ENCODE measurements at regions not wholly inside any gene's neighbourhood (a gene's known extent, or its start where the extent isn't known, plus 50 kb on each side); places are given as distances from the start of the nearest gene placed in this dataset.

DNA sequence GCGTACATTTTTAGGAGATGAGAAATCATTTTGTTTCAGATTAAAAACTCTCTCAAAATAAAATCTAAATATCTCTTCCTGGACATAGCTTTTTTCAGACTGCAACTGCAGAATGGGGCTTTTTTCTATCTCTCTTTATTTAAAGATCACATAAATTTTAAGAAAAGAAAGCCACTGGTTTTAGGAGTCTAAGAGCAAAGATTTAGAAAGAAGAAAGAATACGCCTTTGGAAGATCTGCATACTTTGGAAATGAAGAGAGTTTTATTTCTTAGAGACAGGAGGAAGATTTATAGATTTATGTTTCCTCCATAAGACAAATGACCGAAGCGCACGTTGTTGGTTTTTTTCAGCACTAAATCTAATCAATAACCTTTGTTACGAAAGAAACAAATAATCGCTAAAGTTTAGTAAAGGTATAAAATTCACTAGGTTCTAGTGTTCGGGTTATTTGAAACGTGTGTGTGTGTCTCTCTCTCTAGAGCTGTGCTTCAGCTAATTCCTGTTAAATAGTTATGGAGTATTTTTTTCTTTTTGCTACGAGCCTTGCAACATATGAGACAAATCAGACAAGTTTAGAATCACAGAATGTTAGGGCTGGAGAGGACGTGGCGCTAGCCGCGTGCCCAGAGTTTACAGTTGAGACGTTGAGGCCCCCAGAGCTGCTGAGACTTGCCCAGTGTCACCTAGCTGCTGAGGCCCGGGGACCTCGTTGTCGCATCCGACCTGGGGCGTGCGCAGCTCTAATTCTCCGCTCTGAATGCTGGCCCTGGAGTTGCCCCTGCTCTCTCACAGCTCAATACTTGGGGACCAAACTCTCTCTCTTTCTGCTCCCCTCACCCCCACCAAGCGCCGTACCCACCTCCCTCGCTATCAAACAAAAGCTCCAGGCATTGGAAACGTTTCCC is 69.9 kb downstream of the CTAGE1 start:
- TF ChIP-seq ESRRG (CRISPR knock-in tag; IDR thresholded peaks at IDR 0.05) = no peak
- no peak for ATAC-seq

DNA sequence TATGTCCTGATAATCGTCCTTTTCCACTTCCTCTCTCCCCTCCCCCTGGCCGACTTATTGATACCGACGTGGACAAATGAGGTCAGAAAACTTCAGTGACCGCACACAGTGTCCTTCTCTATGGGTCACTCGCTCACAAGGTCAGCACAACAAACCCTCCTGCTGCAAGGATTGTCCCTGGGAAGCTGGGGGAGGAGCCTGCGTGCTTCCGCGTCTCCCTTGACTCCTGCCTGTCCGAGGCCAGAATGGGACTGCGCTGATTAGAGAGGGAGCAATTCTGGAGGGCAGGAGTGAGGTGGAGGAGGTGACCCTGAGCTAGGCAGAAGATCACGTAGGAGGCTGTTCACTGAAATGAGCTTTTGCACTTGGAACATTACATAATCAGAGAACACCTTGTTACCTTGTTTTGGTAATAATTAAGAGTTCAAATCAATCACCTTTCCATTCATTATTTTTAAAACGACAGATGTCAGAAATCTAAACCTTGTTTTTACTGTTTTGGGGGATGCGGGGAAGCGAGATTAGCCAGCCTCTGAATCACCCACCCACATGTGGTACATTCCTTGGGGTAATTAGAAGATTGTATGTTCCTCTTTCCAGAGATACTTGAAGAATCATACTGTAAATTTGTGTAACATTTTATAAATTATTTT is 70.6 kb downstream of the CTAGE1 start:
- ATAC-seq = no peak
- TF ChIP-seq OSR1 (CRISPR knock-in tag; IDR thresholded peaks at IDR 0.05) = no peak
- no peak for TF ChIP-seq ZC3H10 (CRISPR knock-in tag; IDR thresholded peaks at IDR 0.05)
- no peak for TF ChIP-seq BACH2 (CRISPR knock-in tag; IDR thresholded peaks at IDR 0.05; ENCODE audit: borderline replicate concordance)
- no peak for TF ChIP-seq SNAI2 (CRISPR knock-in tag; IDR thresholded peaks at IDR 0.05)
- no peak for TF ChIP-seq ISL1 (CRISPR knock-in tag; IDR thresholded peaks at IDR 0.05)
- no peak for TF ChIP-seq ESRRG (CRISPR knock-in tag; IDR thresholded peaks at IDR 0.05)
- TF ChIP-seq, protein P1, sequence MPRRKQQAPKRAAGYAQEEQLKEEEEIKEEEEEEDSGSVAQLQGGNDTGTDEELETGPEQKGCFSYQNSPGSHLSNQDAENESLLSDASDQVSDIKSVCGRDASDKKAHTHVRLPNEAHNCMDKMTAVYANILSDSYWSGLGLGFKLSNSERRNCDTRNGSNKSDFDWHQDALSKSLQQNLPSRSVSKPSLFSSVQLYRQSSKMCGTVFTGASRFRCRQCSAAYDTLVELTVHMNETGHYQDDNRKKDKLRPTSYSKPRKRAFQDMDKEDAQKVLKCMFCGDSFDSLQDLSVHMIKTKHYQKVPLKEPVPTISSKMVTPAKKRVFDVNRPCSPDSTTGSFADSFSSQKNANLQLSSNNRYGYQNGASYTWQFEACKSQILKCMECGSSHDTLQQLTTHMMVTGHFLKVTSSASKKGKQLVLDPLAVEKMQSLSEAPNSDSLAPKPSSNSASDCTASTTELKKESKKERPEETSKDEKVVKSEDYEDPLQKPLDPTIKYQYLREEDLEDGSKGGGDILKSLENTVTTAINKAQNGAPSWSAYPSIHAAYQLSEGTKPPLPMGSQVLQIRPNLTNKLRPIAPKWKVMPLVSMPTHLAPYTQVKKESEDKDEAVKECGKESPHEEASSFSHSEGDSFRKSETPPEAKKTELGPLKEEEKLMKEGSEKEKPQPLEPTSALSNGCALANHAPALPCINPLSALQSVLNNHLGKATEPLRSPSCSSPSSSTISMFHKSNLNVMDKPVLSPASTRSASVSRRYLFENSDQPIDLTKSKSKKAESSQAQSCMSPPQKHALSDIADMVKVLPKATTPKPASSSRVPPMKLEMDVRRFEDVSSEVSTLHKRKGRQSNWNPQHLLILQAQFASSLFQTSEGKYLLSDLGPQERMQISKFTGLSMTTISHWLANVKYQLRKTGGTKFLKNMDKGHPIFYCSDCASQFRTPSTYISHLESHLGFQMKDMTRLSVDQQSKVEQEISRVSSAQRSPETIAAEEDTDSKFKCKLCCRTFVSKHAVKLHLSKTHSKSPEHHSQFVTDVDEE (CRISPR knock-in tag; IDR thresholded peaks at IDR 0.05) = no peak
- TF ChIP-seq, protein P2, sequence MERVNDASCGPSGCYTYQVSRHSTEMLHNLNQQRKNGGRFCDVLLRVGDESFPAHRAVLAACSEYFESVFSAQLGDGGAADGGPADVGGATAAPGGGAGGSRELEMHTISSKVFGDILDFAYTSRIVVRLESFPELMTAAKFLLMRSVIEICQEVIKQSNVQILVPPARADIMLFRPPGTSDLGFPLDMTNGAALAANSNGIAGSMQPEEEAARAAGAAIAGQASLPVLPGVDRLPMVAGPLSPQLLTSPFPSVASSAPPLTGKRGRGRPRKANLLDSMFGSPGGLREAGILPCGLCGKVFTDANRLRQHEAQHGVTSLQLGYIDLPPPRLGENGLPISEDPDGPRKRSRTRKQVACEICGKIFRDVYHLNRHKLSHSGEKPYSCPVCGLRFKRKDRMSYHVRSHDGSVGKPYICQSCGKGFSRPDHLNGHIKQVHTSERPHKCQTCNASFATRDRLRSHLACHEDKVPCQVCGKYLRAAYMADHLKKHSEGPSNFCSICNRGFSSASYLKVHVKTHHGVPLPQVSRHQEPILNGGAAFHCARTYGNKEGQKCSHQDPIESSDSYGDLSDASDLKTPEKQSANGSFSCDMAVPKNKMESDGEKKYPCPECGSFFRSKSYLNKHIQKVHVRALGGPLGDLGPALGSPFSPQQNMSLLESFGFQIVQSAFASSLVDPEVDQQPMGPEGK (CRISPR knock-in tag; IDR thresholded peaks at IDR 0.05; ENCODE audit: borderline replicate concordance) = no peak
- no peak for TF ChIP-seq ZNF565 (CRISPR knock-in tag; conservative IDR thresholded peaks at IDR 0.05; ENCODE audit: low read depth)
- no peak for TF ChIP-seq ZNF70 (CRISPR knock-in tag; IDR thresholded peaks at IDR 0.05)
- no peak for TF ChIP-seq PPARA (CRISPR knock-in tag; IDR thresholded peaks at IDR 0.05; ENCODE audit: borderline replicate concordance)
- no peak for TF ChIP-seq CSDC2 (CRISPR knock-in tag; IDR thresholded peaks at IDR 0.05)
- TF ChIP-seq, protein P3, sequence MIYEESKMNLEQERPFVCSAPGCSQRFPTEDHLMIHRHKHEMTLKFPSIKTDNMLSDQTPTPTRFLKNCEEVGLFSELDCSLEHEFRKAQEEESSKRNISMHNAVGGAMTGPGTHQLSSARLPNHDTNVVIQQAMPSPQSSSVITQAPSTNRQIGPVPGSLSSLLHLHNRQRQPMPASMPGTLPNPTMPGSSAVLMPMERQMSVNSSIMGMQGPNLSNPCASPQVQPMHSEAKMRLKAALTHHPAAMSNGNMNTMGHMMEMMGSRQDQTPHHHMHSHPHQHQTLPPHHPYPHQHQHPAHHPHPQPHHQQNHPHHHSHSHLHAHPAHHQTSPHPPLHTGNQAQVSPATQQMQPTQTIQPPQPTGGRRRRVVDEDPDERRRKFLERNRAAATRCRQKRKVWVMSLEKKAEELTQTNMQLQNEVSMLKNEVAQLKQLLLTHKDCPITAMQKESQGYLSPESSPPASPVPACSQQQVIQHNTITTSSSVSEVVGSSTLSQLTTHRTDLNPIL (CRISPR knock-in tag; IDR thresholded peaks at IDR 0.05; ENCODE audit: low read depth) = no peak
- no peak for TF ChIP-seq ZFP30 (CRISPR knock-in tag; IDR thresholded peaks at IDR 0.05)
- no peak for TF ChIP-seq TCF4 (CRISPR knock-in tag; IDR thresholded peaks at IDR 0.05; ENCODE audit: borderline replicate concordance)
- no peak for TF ChIP-seq ARNTL (CRISPR knock-in tag; IDR thresholded peaks at IDR 0.05; ENCODE audit: borderline replicate concordance, low read depth)
- TF ChIP-seq ZFP3 (CRISPR knock-in tag; IDR thresholded peaks at IDR 0.05) = no peak
- TF ChIP-seq GLIS3 (CRISPR knock-in tag; IDR thresholded peaks at IDR 0.05) = no peak
- no peak for TF ChIP-seq ZNF8 (CRISPR knock-in tag; IDR thresholded peaks at IDR 0.05)

DNA sequence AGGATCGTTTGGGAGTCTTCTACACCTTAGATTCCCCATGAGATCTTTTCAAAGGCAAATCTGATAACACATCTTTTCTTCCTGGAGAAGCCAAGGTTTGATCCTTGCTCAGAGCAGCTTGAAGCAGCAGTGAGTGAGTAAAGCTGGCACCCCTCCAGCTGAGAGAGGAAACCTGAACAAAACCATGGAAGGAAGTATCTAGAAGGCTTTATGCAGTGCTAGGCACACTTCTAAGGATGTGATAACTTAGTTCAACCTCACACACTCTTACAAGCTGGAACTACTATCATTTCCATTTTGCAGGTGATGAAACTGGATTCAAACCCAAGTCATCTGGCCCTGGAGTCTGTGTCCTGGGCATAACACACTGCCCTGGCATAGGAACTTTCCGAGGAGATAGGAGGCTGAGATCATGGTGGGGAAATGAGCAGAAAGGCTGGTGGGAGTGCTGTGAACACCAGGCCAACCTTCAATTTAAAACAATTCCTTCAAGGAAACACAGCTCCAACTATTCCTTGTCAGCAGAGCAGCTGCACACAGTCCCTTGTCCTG is 71.2 kb downstream of the CTAGE1 start:
- ATAC-seq = no peak
- no peak for TF ChIP-seq OSR1 (CRISPR knock-in tag; IDR thresholded peaks at IDR 0.05)
- no peak for TF ChIP-seq ZNF70 (CRISPR knock-in tag; IDR thresholded peaks at IDR 0.05)
- no peak for TF ChIP-seq ESRRG (CRISPR knock-in tag; IDR thresholded peaks at IDR 0.05)
- no peak for TF ChIP-seq ZNF565 (CRISPR knock-in tag; conservative IDR thresholded peaks at IDR 0.05; ENCODE audit: low read depth)
- no peak for TF ChIP-seq ZFP30 (CRISPR knock-in tag; IDR thresholded peaks at IDR 0.05)
- no peak for TF ChIP-seq GLIS3 (CRISPR knock-in tag; IDR thresholded peaks at IDR 0.05)
- no peak for TF ChIP-seq SNAI2 (CRISPR knock-in tag; IDR thresholded peaks at IDR 0.05)

DNA sequence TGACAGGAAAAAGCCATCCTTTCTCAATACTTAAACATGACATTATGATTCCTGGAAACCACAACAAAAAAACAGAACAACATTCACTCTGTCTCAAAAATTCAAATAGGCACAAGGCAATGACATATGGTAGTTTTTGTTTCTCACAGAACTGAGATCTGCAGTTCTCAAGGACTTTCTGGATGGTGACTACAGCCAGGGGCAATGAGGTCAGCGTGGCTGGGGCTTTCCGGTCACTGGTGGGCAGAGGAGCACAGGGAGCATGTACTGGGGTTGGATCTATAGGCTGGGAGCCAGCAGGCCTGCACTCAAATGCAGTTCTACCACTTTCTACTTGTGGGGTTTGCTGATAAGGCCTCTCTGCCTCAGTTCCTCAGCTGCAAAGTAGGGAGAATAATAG is 72.0 kb downstream of the CTAGE1 start:
- no peak for TF ChIP-seq RARB (CRISPR knock-in tag; IDR thresholded peaks at IDR 0.05)
- no peak for TF ChIP-seq ZNF8 (CRISPR knock-in tag; IDR thresholded peaks at IDR 0.05)
- TF ChIP-seq ESRRG (CRISPR knock-in tag; IDR thresholded peaks at IDR 0.05) = no peak
- TF ChIP-seq ZFP3 (CRISPR knock-in tag; IDR thresholded peaks at IDR 0.05) = no peak
- no peak for ATAC-seq
